GM12878 (cell line): ENCODE measurements at regions not wholly inside any gene's neighbourhood (a gene's known extent, or its start where the extent isn't known, plus 50 kb on each side); places are given as distances from the start of the nearest gene placed in this dataset.

ENCODE experiments used
- ATAC-seq: fragments of 200-7000 bp; cut with Tn5 transposase; 3 replicates; pipeline ENCODE4 v1.9.1; 2020; ENCODE audit warnings: mild to moderate bottlenecking, moderate library complexity
- BruUV-seq: library from RNA; stranded (reverse); fragments of 400-500 nt; replicated peaks from 2 replicates; lab custom pipeline; 2021; lab: Mats Ljungman, UMichigan
- CTCF ChIA-PET: fragments of 300-600 bp; sonication (Branson Sonifier 250); formaldehyde crosslinking; extraction: SDS; loops from one replicate; lab custom pipeline; 2021; ENCODE audit warnings: inconsistent platforms; lab: Yijun Ruan, JAX
- POLR2A ChIA-PET: fragments of 350-600 bp; formaldehyde crosslinking; extraction: SDS; loops from one replicate; lab custom pipeline; 2021; ENCODE audit warnings: inconsistent platforms; lab: Charles Lee
- RAD21 ChIA-PET: fragments of 300-600 bp; sonication (Branson Sonifier 250); formaldehyde crosslinking; loops from one replicate; lab custom pipeline; 2023; ENCODE audit warnings: antibody characterized with exemption; ENCODE audit not compliant: unreplicated experiment; lab: Charles Lee
- SMC1A ChIA-PET: fragments of 300-600 bp; sonication (Branson Sonifier 250); formaldehyde crosslinking; loops from one replicate; lab custom pipeline; 2023; ENCODE audit not compliant: unreplicated experiment, uncharacterized antibody; lab: Charles Lee
- DNase-seq: peaks from one replicate; pipeline ENCODE4 v3.0.0-alpha.2; 2011; ENCODE audit warnings: low read depth, low spot score
- FAIRE-seq: peaks from 3 replicates; lab custom pipeline; 2011; peaks lifted over from hg19 to GRCh38; lab: Jason Lieb, UNC
- H2AFZ ChIP-seq: 2 replicates; pipeline ENCODE4 v1.6.0; 2011; ENCODE audit warnings: low read depth, low read length, control low read depth; ENCODE audit not compliant: control insufficient read depth
- H3K27ac ChIP-seq: 2 replicates; pipeline ENCODE4 v1.5.1; 2011; ENCODE audit warnings: control low read depth; ENCODE audit not compliant: control insufficient read depth, insufficient read depth
- H3K27me3 ChIP-seq, 2 experiments: replicated peaks in 1 of 2; 2 replicates each; pipeline versions ENCODE4 v1.6.0 to v1.6.1; 2011; ENCODE audit warnings: low read length in 1 of 2; ENCODE audit not compliant: control insufficient read depth in 2 of 2, insufficient read depth in 2 of 2
- H3K36me3 ChIP-seq, 2 experiments: 2 replicates each; pipeline ENCODE4 v1.5.1; 2011; ENCODE audit warnings: low read length in 1 of 2; ENCODE audit not compliant: control insufficient read depth in 2 of 2, insufficient read depth in 2 of 2
- H3K4me1 ChIP-seq: 2 replicates; pipeline ENCODE4 v1.6.1; 2011; ENCODE audit warnings: mild to moderate bottlenecking, low read length, moderate library complexity, mixed read lengths; ENCODE audit not compliant: control insufficient read depth, insufficient read depth
- H3K4me2 ChIP-seq: 2 replicates; pipeline ENCODE4 v1.6.0; 2011; ENCODE audit warnings: control low read depth; ENCODE audit not compliant: control insufficient read depth, insufficient read depth
- H3K4me3 ChIP-seq: fragments of 200-600 bp; sonication (generic); 2 replicates; pipeline ENCODE4 v1.5.1; 2016
- H3K79me2 ChIP-seq: 2 replicates; pipeline ENCODE4 v1.6.0; 2011; ENCODE audit warnings: low read length; ENCODE audit not compliant: control insufficient read depth, insufficient read depth
- H3K9ac ChIP-seq: 2 replicates; pipeline ENCODE4 v1.8.0; 2011; ENCODE audit warnings: low read length, control low read depth, mixed read lengths; ENCODE audit not compliant: control insufficient read depth, insufficient read depth
- H3K9me3 ChIP-seq: replicated peaks from 3 replicates; pipeline ENCODE4 v1.5.1; 2011; ENCODE audit warnings: mild to moderate bottlenecking, low read length; ENCODE audit not compliant: control insufficient read depth, insufficient read depth
- H4K20me1 ChIP-seq: 2 replicates; pipeline ENCODE4 v1.6.0; 2011; ENCODE audit not compliant: control insufficient read depth, insufficient read depth
- ETV6 ChIP-seq, 2 experiments: fragments of 450-650 bp in 1 of 2; IDR thresholded peaks in 1 of 2; conservative IDR thresholded peaks in 1 of 2; 2 replicates each; pipeline ENCODE4 v1.6.1; 2014; ENCODE audit warnings: antibody characterized with exemption in 1 of 2, borderline replicate concordance in 1 of 2, low read depth in 1 of 2, mild to moderate bottlenecking in 1 of 2, moderate library complexity in 1 of 2
- KDM1A ChIP-seq: fragments of 200-600 bp; sonication (generic); IDR thresholded peaks from 2 replicates; pipeline ENCODE4 v1.6.1; 2016; ENCODE audit warnings: borderline replicate concordance
- MTA3 ChIP-seq: IDR thresholded peaks from 2 replicates; pipeline ENCODE4 v1.6.1; 2012; ENCODE audit warnings: low read length, inconsistent platforms, borderline replicate concordance
- RBBP5 ChIP-seq: fragments of 200-600 bp; sonication (generic); conservative IDR thresholded peaks from 2 replicates; pipeline ENCODE4 v1.6.1; 2016
- SREBF2 ChIP-seq: IDR thresholded peaks from 2 replicates; pipeline ENCODE4 v1.6.1; 2012; ENCODE audit warnings: mild to moderate bottlenecking, low read length
- STAT1 ChIP-seq: fragments of 450-650 bp; conservative IDR thresholded peaks from 2 replicates; pipeline ENCODE4 v1.6.1; 2014; ENCODE audit warnings: antibody characterized with exemption, mild to moderate bottlenecking
- STAT3 ChIP-seq: IDR thresholded peaks from 2 replicates; pipeline ENCODE4 v1.6.1; 2011; ENCODE audit warnings: low read depth, low read length, improper control_type of control experiment
- ZBED1 ChIP-seq: IDR thresholded peaks from 2 replicates; pipeline ENCODE4 v1.6.1; 2016; ENCODE audit warnings: borderline replicate concordance
- ZNF274 ChIP-seq: IDR thresholded peaks from one replicate; pipeline ENCODE4 v1.8.0; 2011; ENCODE audit not compliant: insufficient read length, insufficient read depth
- WGBS: methylation state at CpG from one replicate; pipeline ENCODE4 v1.1.6; 2016; ENCODE audit warnings: low lambda C conversion rate; ENCODE audit not compliant: insufficient replicate concordance, insufficient coverage; ENCODE audit errors: missing lambda C conversion rate; 5-methylcytosine and 5-hydroxymethylcytosine counted together
- in situ Hi-C: fragments of 300-500 bp; cut with MboI; formaldehyde crosslinking; loops from 9 replicates; pipeline ENCODE4 v1.14.3; 2018; ENCODE audit warnings: mixed read lengths
- intact Hi-C: fragments of 100-400 bp; cut with micrococcal nuclease; formaldehyde crosslinking; loops from one replicate; pipeline ENCODE4 v1.14.2; 2022; ENCODE audit not compliant: unreplicated experiment
- TF ChIP-seq, protein P1 (sequence below): IDR thresholded peaks from 2 replicates; pipeline ENCODE4 v1.6.1; 2012; ENCODE audit warnings: low read depth, low read length, improper control_type of control experiment
- TF ChIP-seq, protein P2 (sequence below): fragments of 450-650 bp; IDR thresholded peaks from 2 replicates; pipeline ENCODE4 v1.6.1; 2017; ENCODE audit warnings: low read depth, mild to moderate bottlenecking, moderate library complexity

DNA sequence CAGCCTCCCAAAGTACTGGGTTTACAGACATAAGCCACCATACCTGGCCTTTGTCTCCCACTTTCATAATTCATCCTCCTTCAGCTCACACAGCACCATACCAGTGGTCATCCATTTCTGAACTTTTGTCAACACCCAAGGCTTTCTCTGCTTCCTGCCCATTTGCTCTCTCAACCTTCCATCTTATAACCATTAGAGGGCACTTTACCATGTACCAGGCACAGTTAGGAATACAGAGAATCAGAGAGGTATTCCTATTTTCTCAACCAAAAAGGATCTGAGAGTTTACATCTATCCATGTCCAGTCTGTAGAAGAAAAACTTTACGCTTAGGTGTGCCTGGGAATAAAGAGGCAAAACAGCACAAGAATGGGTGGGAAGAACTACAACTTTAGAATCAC is 397.6 kb downstream of the BUD13 start:
- no peak overlapping the region for H2AFZ ChIP-seq
- ChIA-PET RAD21 (no interaction called here), CTCF (no interaction called here), POLR2A (no interaction called here), SMC1A (no interaction called here)
- H3K9me3 ChIP-seq: no peaks in the 10 kb centered on the region
- BruUV-seq: no TSS peak
- no peaks in the 10 kb centered on the region; a peak in 3 of 4 replicates for H3K27me3 ChIP-seq
- 30% methylated on average over 1 of the region's 1 CpG for WGBS
- H3K79me2 ChIP-seq: no peaks in the 10 kb centered on the region
- intact Hi-C loops: no loop called here
- DNase-seq (no peak), FAIRE-seq (no peak), ATAC-seq (no peak)
- no peak overlapping the region for H3K27ac ChIP-seq
- no peak overlapping the region for H3K4me3 ChIP-seq
- no peaks in the 10 kb centered on the region for H3K36me3 ChIP-seq
- H3K4me2 ChIP-seq: no peak overlapping the region
- in situ Hi-C loops: no loop called here
- H3K4me1 ChIP-seq: no peaks in the 10 kb centered on the region
- H4K20me1 ChIP-seq: no peaks in the 10 kb centered on the region
- H3K9ac ChIP-seq: no peak overlapping the region
- no peak for TF ChIP-seq STAT1
- TF ChIP-seq RBBP5: no peak
- TF ChIP-seq ZNF274: no peak

DNA sequence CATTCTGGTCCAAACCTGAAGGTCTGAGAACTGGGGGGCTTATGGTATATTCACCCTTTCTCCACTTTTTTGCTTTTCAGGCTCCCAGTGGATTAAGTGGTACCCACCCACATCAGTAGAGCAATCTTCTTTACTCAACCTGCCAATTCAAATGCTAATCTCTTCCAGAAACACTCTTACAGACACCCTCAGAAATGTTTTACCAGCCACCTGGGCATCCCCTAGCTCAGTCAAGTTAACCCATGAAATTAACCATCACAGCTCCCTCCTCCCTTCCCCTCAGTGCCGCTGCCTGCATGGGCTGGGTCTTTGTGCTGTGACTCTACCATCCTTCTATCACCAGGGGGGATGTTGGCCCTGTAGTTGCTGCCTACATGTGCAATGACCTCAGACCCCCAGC is 398.7 kb downstream of the BUD13 start:
- no peaks in the 10 kb centered on the region; a peak in 3 of 4 replicates for H3K27me3 ChIP-seq
- SMC1A ChIA-PET: no interaction called here
- CTCF ChIA-PET: no interaction called here
- no peak overlapping the region for H3K27ac ChIP-seq
- H3K9me3 ChIP-seq: no peaks in the 10 kb centered on the region
- no peak overlapping the region for H3K4me2 ChIP-seq
- DNase-seq: no peak
- H3K9ac ChIP-seq: no peak overlapping the region
- BruUV-seq: no TSS peak
- ATAC-seq: no peak
- RAD21 ChIA-PET: interaction anchor here (0.6 kb wide), 1 partner anchor 126 kb away, joined by 3 read pairs; no protein-coding TSS in a partner anchor
- FAIRE-seq: no peak
- H3K36me3 ChIP-seq: no peaks in the 10 kb centered on the region
- intact Hi-C loops (no loop called here), in situ Hi-C loops (no loop called here)
- H4K20me1 ChIP-seq: no peaks in the 10 kb centered on the region
- no peaks in the 10 kb centered on the region for H3K79me2 ChIP-seq
- 0% methylated on average over 1 of the region's 1 CpG for WGBS
- TF ChIP-seq ZBED1 (no peak), SREBF2 (no peak), MTA3 (no peak), KDM1A (no peak), ETV6 (conservative IDR thresholded peaks at IDR 0.05 in 1 of 2, IDR thresholded peaks at IDR 0.05 in 1 of 2; ENCODE audit: borderline replicate concordance in 1 of 2, low read depth in 1 of 2) (no peak), STAT3 (no peak)
- TF ChIP-seq, protein P1, sequence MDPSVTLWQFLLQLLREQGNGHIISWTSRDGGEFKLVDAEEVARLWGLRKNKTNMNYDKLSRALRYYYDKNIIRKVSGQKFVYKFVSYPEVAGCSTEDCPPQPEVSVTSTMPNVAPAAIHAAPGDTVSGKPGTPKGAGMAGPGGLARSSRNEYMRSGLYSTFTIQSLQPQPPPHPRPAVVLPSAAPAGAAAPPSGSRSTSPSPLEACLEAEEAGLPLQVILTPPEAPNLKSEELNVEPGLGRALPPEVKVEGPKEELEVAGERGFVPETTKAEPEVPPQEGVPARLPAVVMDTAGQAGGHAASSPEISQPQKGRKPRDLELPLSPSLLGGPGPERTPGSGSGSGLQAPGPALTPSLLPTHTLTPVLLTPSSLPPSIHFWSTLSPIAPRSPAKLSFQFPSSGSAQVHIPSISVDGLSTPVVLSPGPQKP: no peak
- TF ChIP-seq, protein P2, sequence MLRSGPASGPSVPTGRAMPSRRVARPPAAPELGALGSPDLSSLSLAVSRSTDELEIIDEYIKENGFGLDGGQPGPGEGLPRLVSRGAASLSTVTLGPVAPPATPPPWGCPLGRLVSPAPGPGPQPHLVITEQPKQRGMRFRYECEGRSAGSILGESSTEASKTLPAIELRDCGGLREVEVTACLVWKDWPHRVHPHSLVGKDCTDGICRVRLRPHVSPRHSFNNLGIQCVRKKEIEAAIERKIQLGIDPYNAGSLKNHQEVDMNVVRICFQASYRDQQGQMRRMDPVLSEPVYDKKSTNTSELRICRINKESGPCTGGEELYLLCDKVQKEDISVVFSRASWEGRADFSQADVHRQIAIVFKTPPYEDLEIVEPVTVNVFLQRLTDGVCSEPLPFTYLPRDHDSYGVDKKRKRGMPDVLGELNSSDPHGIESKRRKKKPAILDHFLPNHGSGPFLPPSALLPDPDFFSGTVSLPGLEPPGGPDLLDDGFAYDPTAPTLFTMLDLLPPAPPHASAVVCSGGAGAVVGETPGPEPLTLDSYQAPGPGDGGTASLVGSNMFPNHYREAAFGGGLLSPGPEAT: no peak
- H3K4me1 ChIP-seq: no peaks in the 10 kb centered on the region
- H2AFZ ChIP-seq: no peak overlapping the region
- H3K4me3 ChIP-seq: no peak overlapping the region
- POLR2A ChIA-PET: no interaction called here
